PC-3 (cell line): ENCODE measurements at regions not wholly inside any gene's neighbourhood (a gene's known extent, or its start where the extent isn't known, plus 50 kb on each side); places are given as distances from the start of the nearest gene placed in this dataset.
"Not testable (repeated sequence)": the region's sequence is repeated elsewhere in the genome, so short reads cannot be mapped to it uniquely, and the experiment has no call there.

ENCODE experiments used
- ATAC-seq: fragments of 200-7000 bp; cut with Tn5 transposase; 2 replicates; pipeline ENCODE4 v1.9.1; 2020; ENCODE audit warnings: mild to moderate bottlenecking, moderate library complexity
- BruUV-seq: library from RNA; stranded (reverse); fragments of 400-500 nt; replicated peaks from 2 replicates; lab custom pipeline; 2021; lab: Mats Ljungman, UMichigan
- CTCF ChIA-PET: fragments of 300-600 bp; sonication (Branson Sonifier 250); formaldehyde crosslinking; loops from one replicate; lab custom pipeline; 2022; ENCODE audit warnings: antibody characterized with exemption; lab: Charles Lee
- POLR2A ChIA-PET: fragments of 300-600 bp; sonication (Branson Sonifier 250); formaldehyde crosslinking; loops from one replicate; lab custom pipeline; 2022; ENCODE audit warnings: antibody characterized with exemption; ENCODE audit not compliant: unreplicated experiment; lab: Charles Lee
- DNase-seq: peaks from one replicate; pipeline ENCODE4 v3.0.0-alpha.2; 2015
- H2AFZ ChIP-seq: fragments of 300-600 bp; sonication (generic); 2 replicates; pipeline ENCODE4 v1.6.0; 2016; ENCODE audit warnings: antibody characterized with exemption, low read length
- H3F3A ChIP-seq: fragments of 300-600 bp; sonication (generic); one replicate; pipeline ENCODE4 v1.6.0; 2017; ENCODE audit warnings: antibody characterized with exemption, low read length, control low read depth, mild to moderate bottlenecking; ENCODE audit not compliant: unreplicated experiment
- H3K27ac ChIP-seq: fragments of 300-600 bp; sonication (generic); 2 replicates; pipeline ENCODE4 v1.5.1; 2016; ENCODE audit warnings: mild to moderate bottlenecking, low read length
- H3K27me3 ChIP-seq: fragments of 300-600 bp; sonication (generic); 2 replicates; pipeline ENCODE4 v1.6.1; 2016; ENCODE audit warnings: low read length, mixed read lengths
- H3K36me3 ChIP-seq: fragments of 300-600 bp; sonication (generic); 2 replicates; pipeline ENCODE4 v1.6.1; 2016; ENCODE audit warnings: low read depth, mixed run types, low read length, mixed read lengths
- H3K4me1 ChIP-seq: fragments of 300-600 bp; sonication (generic); 2 replicates; pipeline ENCODE4 v1.5.1; 2016; ENCODE audit warnings: low read length; ENCODE audit not compliant: insufficient read depth
- H3K4me2 ChIP-seq: fragments of 300-600 bp; sonication (generic); 2 replicates; pipeline ENCODE4 v1.6.0; 2016; ENCODE audit warnings: low read length
- H3K4me3 ChIP-seq: fragments of 300-600 bp; sonication (generic); 2 replicates; pipeline ENCODE4 v1.5.1; 2016; ENCODE audit warnings: mild to moderate bottlenecking, low read length, mixed read lengths
- H3K79me2 ChIP-seq: fragments of 300-600 bp; sonication (generic); 2 replicates; pipeline ENCODE4 v1.6.1; 2017; ENCODE audit warnings: low read length, mixed read lengths
- H3K9ac ChIP-seq: fragments of 300-600 bp; sonication (generic); 2 replicates; pipeline ENCODE4 v1.6.0; 2016; ENCODE audit warnings: mild to moderate bottlenecking, low read length
- H3K9me2 ChIP-seq: fragments of 300-600 bp; sonication (generic); replicated peaks from 2 replicates; pipeline ENCODE4 v1.6.1; 2016; ENCODE audit warnings: mixed run types, low read length, mixed read lengths
- H3K9me3 ChIP-seq: fragments of 300-600 bp; sonication (generic); 2 replicates; pipeline ENCODE4 v1.6.1; 2016; ENCODE audit warnings: low read length, mixed read lengths
- H4K20me1 ChIP-seq: fragments of 300-600 bp; sonication (generic); 2 replicates; pipeline ENCODE4 v1.6.1; 2016; ENCODE audit warnings: low read length, mixed read lengths
- EZH2 ChIP-seq: fragments of 300-600 bp; sonication (generic); IDR thresholded peaks from one replicate; pipeline ENCODE4 v1.6.1; 2017; ENCODE audit warnings: antibody characterized with exemption, mild to moderate bottlenecking, low read length; ENCODE audit not compliant: unreplicated experiment
- EZH2phosphoT487 ChIP-seq: fragments of 300-600 bp; sonication (generic); IDR thresholded peaks from 2 replicates; pipeline ENCODE4 v1.6.1; 2018; ENCODE audit warnings: mild to moderate bottlenecking, antibody characterized with exemption, low read length, borderline replicate concordance
- intact Hi-C: fragments of 100-400 bp; cut with micrococcal nuclease; formaldehyde crosslinking; loops from 2 replicates; pipeline ENCODE4 v1.9.0; 2023
- TF ChIP-seq, protein P1 (sequence below): fragments of 300-600 bp; sonication (generic); conservative IDR thresholded peaks from 2 replicates; pipeline ENCODE4 v1.5.1; 2017; ENCODE audit warnings: antibody characterized with exemption, low read depth, mild to moderate bottlenecking, low read length

DNA sequence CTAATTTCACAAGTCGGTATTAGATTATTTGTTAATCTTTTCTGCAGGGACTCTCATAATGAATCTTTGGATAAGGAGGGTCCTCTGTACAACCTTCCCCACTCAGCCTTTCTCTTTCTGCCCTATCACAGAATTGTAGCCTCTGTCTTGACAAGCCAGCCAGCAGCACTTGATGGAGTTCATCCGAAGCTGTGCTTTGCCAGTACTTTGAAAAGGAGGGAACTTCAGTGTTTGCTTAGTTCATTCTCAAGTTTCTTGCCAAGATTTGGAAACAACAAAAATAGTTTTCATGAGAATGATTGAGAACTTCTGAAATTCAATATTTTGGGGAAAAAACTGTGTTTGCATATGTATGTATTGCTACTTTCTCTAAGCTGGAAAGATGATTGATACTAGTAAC, 69.3 kb upstream of the HMGB1 start:
- H3K27me3 ChIP-seq = no peaks in the 10 kb centered on the region
- intact Hi-C loops = no loop called here
- no peaks in the 10 kb centered on the region for H3K9me2 ChIP-seq
- H3K9me3 ChIP-seq = no peaks in the 10 kb centered on the region
- H2AFZ ChIP-seq = no peak overlapping the region
- H3K27ac ChIP-seq = no peak overlapping the region
- H3K9ac ChIP-seq = no peak overlapping the region
- DNase-seq (no peak), ATAC-seq (no peak)
- H4K20me1 ChIP-seq = no peaks in the 10 kb centered on the region
- POLR2A ChIA-PET = no interaction called here
- TF ChIP-seq EZH2 (no peak), EZH2phosphoT487 (no peak)
- TF ChIP-seq, protein P1, sequence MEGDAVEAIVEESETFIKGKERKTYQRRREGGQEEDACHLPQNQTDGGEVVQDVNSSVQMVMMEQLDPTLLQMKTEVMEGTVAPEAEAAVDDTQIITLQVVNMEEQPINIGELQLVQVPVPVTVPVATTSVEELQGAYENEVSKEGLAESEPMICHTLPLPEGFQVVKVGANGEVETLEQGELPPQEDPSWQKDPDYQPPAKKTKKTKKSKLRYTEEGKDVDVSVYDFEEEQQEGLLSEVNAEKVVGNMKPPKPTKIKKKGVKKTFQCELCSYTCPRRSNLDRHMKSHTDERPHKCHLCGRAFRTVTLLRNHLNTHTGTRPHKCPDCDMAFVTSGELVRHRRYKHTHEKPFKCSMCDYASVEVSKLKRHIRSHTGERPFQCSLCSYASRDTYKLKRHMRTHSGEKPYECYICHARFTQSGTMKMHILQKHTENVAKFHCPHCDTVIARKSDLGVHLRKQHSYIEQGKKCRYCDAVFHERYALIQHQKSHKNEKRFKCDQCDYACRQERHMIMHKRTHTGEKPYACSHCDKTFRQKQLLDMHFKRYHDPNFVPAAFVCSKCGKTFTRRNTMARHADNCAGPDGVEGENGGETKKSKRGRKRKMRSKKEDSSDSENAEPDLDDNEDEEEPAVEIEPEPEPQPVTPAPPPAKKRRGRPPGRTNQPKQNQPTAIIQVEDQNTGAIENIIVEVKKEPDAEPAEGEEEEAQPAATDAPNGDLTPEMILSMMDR = no peak
- H3K4me2 ChIP-seq = no peak overlapping the region
- H3K4me3 ChIP-seq = no peak overlapping the region
- no TSS peak for BruUV-seq
- CTCF ChIA-PET = no interaction called here
- no peaks in the 10 kb centered on the region for H3K36me3 ChIP-seq
- no peaks in the 10 kb centered on the region for H3K79me2 ChIP-seq
- H3F3A ChIP-seq = no peaks in the 10 kb centered on the region
- H3K4me1 ChIP-seq = no peaks in the 10 kb centered on the region

GRCh38 chr13:30545320-30545719, 72.4 kb upstream of the USPL1 start:
- ChIA-PET POLR2A (no interaction called here), CTCF (no interaction called here)
- Histone ChIP-seq H3K4me3 (no peak overlapping the region), H3F3A (no peaks in the 10 kb centered on the region), H3K27me3 (no peaks in the 10 kb centered on the region), H3K36me3 (no peaks in the 10 kb centered on the region), H3K9ac (no peak overlapping the region), H4K20me1 (no peaks in the 10 kb centered on the region), H3K79me2 (no peaks in the 10 kb centered on the region), H2AFZ (no peak overlapping the region), H3K27ac (no peak overlapping the region), H3K9me3 (no peaks in the 10 kb centered on the region), H3K4me1 (no peaks in the 10 kb centered on the region), H3K9me2 (no peaks in the 10 kb centered on the region), H3K4me2 (no peak overlapping the region)
- TF ChIP-seq EZH2phosphoT487 (no peak), EZH2 (no peak)
- TF ChIP-seq, protein P1 = no peak
- BruUV-seq = no TSS peak
- ATAC-seq (no peak), DNase-seq (no peak)
- intact Hi-C loops = no loop called here

- intact Hi-C loops, DNase-seq, H3K27ac ChIP-seq, H3K27me3 ChIP-seq, H3K79me2 ChIP-seq, ATAC-seq, H3K4me2 ChIP-seq, BruUV-seq, H3K4me3 ChIP-seq, H3K9me3 ChIP-seq, H2AFZ ChIP-seq, H3K36me3 ChIP-seq, CTCF ChIA-PET, H3K4me1 ChIP-seq, H3F3A ChIP-seq, H4K20me1 ChIP-seq, H3K9ac ChIP-seq, POLR2A ChIA-PET, H3K9me2 ChIP-seq: not testable (repeated sequence)
Observed at GRCh38 chr13:30548046-30548445, 69.7 kb upstream of the USPL1 start.
